ENCODE measurements at regions not wholly inside any gene's neighbourhood (a gene's known extent, or its start where the extent isn't known, plus 50 kb on each side); places are given as distances from the start of the nearest gene placed in this dataset.
A peak's percentile ranks its signal among the peaks of the same experiment; 100 is the strongest.

- no peak for FAIRE-seq
- WGBS, 2 donors: 94 to 96% methylated on average over 2 of the region's 2 CpGs
- H3K9me3 ChIP-seq: no peaks in the 10 kb centered on the region
- TF ChIP-seq CTCF (IDR thresholded peaks at IDR 0.05): no peak
- H3K4me3 ChIP-seq: no peak overlapping the region
- no peak for ATAC-seq
- H3K27ac ChIP-seq: no peak overlapping the region
- H3K27me3 ChIP-seq: no peaks in the 10 kb centered on the region
- no peak for DNase-seq
- no peaks in the 10 kb centered on the region for H3K4me1 ChIP-seq
- H3K36me3 ChIP-seq: no peaks in the 10 kb centered on the region
- intact Hi-C loops (cut with DNase I): no loop called here
Observed at GRCh38 chr18:33898427-33898826, 320.4 kb downstream of the ASXL3 start.

GRCh38 chr18:33878213-33878612, 300.2 kb downstream of the ASXL3 start:
- Histone ChIP-seq H3K4me3 (no peak overlapping the region), H3K27ac (no peak overlapping the region), H3K27me3 (no peaks in the 10 kb centered on the region), H3K9me3 (no peaks in the 10 kb centered on the region), H3K4me1 (no peaks in the 10 kb centered on the region), H3K36me3 (no peaks in the 10 kb centered on the region)
- DNase-seq (no peak), FAIRE-seq (no peak), ATAC-seq (no peak)
- intact Hi-C loops (cut with DNase I): no loop called here
- TF ChIP-seq CTCF (IDR thresholded peaks at IDR 0.05): no peak
- 53 to 59% methylated on average over 1 of the region's 1 CpG for WGBS, 2 donors

GRCh38 chr18:33875029-33875565, 297.1 kb downstream of the ASXL3 start:
- intact Hi-C loops (cut with DNase I): no loop called here
- no peak overlapping the region for H3K27ac ChIP-seq
- peak in 1 of 4 donors; percentile 29 for ATAC-seq
- H3K4me1 ChIP-seq: no peaks in the 10 kb centered on the region
- H3K27me3 ChIP-seq: no peaks in the 10 kb centered on the region
- H3K4me3 ChIP-seq: no peak overlapping the region
- no peak for TF ChIP-seq CTCF (IDR thresholded peaks at IDR 0.05)
- H3K9me3 ChIP-seq: no peaks in the 10 kb centered on the region
- no peaks in the 10 kb centered on the region for H3K36me3 ChIP-seq
- DNase-seq: no peak
- 53 to 67% methylated on average over 2 of the region's 2 CpGs for WGBS, 2 donors
- no peak for FAIRE-seq

GRCh38 chr18:33873112-33873511, 295.1 kb downstream of the ASXL3 start:
- FAIRE-seq (no peak), DNase-seq (no peak), ATAC-seq (no peak)
- no peak overlapping the region for H3K27ac ChIP-seq
- H3K4me3 ChIP-seq: no peak overlapping the region
- H3K4me1 ChIP-seq: no peaks in the 10 kb centered on the region
- no peaks in the 10 kb centered on the region for H3K36me3 ChIP-seq
- no peaks in the 10 kb centered on the region for H3K9me3 ChIP-seq
- no peaks in the 10 kb centered on the region for H3K27me3 ChIP-seq
- 77 to 85% methylated on average over 3 of the region's 3 CpGs for WGBS, 2 donors
- TF ChIP-seq CTCF (IDR thresholded peaks at IDR 0.05): no peak
- intact Hi-C loops (cut with DNase I): no loop called here

- ATAC-seq: no peak
Observed at GRCh38 chr18:33871363-33872025, 293.5 kb downstream of the ASXL3 start.

More at GRCh38 chr18:33871363-33872025, 293.5 kb downstream of the ASXL3 start:
- WGBS, 2 donors: 82% methylated on average over 2 of the region's 2 CpGs
- Histone ChIP-seq H3K4me3 (no peak overlapping the region), H3K27me3 (no peaks in the 10 kb centered on the region), H3K4me1 (peaks cover 0 to 4% (median under 1%) of the 10 kb centered on the region in 3 donors), H3K9me3 (no peaks in the 10 kb centered on the region), H3K27ac (no peak overlapping the region), H3K36me3 (no peaks in the 10 kb centered on the region)
- DNase-seq: no peak
- no peak for FAIRE-seq
- intact Hi-C loops (cut with DNase I): no loop called here
- no peak for TF ChIP-seq CTCF (IDR thresholded peaks at IDR 0.05)

Measured in pancreas (tissue), 10 donors.